Peyer's patch (tissue), 4 donors: ENCODE measurements at regions not wholly inside any gene's neighbourhood (a gene's known extent, or its start where the extent isn't known, plus 50 kb on each side); places are given as distances from the start of the nearest gene placed in this dataset.

Source experiments
- POLR2A ChIP-seq, 2 donors: fragments of 450-650 bp; IDR thresholded peaks; one replicate each; pipeline ENCODE4 v1.5.1; 2017; ENCODE audit warnings: antibody characterized with exemption in 2 of 2, mild to moderate bottlenecking in 2 of 2, moderate library complexity in 2 of 2
- TF ChIP-seq, protein P1 (sequence below), 6 experiments: fragments of 450-650 bp in 4 of 6; fragments of 200-600 bp in 2 of 6; sonication (generic) in 1 of 6; IDR thresholded peaks; one replicate each; pipeline ENCODE4 v1.5.1; 2017 to 2019; ENCODE audit warnings: antibody characterized with exemption in 6 of 6, mild to moderate bottlenecking in 3 of 6, moderate library complexity in 1 of 6

DNA sequence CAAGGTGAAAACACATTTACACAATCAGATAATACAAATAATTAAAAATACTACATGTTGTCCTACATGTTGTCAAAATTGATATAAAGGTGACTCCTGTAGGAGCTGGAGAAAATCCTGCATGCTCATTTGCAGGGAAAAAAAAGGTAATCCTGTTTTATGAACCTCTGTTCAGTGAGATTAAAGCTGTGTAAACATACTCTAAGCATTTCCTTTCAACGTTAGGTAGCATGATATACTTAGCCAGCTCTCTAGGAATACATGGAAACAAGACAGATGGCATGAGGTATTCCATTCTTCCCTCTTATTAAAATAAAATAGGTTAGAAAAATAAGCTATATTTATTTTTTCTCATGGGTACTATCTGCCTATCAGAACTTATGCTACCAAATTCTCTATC, 635.7 kb upstream of the FLRT2 start:
- TF ChIP-seq, protein P1, sequence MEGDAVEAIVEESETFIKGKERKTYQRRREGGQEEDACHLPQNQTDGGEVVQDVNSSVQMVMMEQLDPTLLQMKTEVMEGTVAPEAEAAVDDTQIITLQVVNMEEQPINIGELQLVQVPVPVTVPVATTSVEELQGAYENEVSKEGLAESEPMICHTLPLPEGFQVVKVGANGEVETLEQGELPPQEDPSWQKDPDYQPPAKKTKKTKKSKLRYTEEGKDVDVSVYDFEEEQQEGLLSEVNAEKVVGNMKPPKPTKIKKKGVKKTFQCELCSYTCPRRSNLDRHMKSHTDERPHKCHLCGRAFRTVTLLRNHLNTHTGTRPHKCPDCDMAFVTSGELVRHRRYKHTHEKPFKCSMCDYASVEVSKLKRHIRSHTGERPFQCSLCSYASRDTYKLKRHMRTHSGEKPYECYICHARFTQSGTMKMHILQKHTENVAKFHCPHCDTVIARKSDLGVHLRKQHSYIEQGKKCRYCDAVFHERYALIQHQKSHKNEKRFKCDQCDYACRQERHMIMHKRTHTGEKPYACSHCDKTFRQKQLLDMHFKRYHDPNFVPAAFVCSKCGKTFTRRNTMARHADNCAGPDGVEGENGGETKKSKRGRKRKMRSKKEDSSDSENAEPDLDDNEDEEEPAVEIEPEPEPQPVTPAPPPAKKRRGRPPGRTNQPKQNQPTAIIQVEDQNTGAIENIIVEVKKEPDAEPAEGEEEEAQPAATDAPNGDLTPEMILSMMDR (IDR thresholded peaks at IDR 0.05), result no peak
- TF ChIP-seq POLR2A (IDR thresholded peaks at IDR 0.05), result no peak
